ENCODE measurements at regions not wholly inside any gene's neighbourhood (a gene's known extent, or its start where the extent isn't known, plus 50 kb on each side); places are given as distances from the start of the nearest gene placed in this dataset.
A peak's percentile ranks its signal among the peaks of the same experiment; 100 is the strongest.
"Not testable (repeated sequence)": the region's sequence is repeated elsewhere in the genome, so short reads cannot be mapped to it uniquely, and the experiment has no call there.

GRCh38 chr2:55124682-55125081 is 74.4 kb upstream of the RTN4 start:
- DNase-seq: not testable (repeated sequence)

DNA sequence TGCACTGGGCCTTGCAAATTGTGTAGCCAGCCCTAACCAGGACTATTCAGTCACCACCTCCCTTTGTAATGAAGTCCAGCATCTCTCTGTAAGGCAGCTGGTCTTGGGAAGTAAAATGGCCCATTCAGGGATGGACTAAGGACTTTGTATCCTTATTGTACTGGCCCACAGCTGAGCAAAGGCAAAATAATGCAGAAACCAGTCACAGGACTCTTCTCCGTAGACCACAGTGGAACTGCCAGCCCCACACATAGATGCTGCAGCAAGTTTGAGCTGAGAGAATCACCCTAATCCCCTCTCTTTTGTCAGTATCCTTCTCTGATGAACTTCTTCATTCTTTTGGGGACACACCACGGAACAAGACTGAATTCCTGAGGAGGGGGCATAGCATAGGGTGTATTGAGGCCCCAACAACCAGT is 73.6 kb upstream of the RTN4 start:
- DNase-seq: no peak

DNA sequence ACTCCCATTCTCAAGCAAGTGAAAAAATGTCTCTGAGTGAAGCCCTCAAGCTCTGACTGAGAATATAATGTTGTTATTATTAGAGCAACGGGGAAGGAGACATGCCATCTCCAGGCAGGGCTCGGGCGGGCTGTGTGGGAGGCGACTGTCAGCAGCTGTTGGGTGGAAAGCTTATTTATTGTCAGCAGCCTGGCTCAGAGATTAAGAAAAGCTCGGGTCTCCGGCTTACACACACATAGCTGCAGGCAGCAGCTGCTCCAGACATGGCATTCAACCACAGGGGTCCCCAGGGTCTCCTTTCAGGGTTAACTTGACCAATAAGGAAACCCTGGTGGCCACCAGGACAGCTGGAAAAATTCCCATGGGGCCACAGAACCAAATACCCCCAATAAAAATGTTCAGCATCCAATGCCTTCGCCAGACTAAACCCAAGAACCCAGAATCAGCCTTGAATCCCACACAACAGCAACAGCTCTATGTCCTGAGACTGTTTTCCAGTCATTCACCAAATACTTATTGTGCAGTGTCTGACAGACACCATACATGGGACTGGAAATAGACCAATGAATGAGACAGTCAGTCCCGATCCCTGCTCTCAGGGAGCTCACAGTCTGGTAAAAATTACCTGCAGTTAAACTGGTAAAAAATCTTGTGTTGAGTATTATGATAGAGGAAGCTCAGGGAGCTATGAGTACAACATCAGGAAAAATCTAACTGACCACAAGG is 70.5 kb upstream of the RTN4 start:
- DNase-seq: peak; percentile 61

DNA sequence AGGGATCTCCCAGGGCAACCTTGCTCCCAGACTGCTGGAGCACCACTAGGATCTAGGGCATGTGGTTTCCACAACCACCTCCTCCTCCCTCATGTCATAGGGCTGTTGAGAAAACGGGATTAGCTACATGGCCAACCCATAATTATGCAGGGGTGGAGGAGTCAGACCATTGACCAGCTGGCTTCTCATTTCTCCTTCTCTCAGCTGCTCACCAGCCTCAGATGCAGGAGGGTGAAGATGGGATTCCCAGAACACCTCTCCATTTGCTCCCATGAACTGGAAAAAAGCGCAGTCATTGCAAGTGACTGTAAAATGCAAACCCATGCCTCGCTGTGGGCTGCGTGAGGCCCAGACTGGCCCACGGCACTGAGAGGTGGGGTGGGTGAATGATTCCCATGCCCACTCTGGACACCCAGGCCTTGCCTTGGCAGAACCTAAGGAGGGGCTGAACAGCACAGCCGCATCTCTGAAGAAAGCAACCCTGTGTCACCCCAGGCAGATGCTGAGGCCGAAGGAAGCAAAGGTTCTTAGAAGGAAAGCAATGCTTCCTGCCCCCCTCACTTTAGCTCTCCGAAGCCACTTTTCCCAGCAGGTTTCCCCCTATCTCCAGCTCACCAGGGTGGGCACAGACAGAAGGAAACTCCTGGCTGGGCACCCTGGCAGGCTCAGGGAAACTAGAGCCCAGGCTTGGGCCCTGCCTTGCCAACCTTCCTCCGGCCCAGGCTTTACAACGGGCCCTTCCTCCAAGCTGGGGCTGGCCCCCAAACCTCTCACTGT is 69.6 kb upstream of the RTN4 start:
- no peak for DNase-seq

DNA sequence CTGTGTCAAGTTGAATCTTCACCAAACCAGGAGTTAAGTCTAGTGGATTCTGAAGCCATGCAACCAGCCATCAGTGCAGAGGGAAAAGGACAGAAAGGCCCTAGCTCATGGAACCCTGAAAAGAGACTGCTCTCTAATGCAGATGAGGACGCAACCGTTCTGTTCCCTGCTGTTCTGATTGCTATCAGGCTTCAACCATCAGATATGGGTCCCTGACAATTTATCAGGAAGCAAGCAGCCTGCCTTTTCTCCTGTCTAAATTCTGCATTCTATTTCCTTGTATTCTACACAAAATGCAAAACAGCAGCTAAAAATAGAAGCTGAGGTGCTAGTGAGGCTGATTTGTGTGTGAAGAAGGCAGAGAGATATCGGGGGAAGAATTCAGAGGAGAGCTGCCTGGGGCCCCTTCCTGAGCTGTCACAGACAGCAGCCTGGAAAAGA is 68.4 kb upstream of the RTN4 start:
- no peak for DNase-seq

DNA sequence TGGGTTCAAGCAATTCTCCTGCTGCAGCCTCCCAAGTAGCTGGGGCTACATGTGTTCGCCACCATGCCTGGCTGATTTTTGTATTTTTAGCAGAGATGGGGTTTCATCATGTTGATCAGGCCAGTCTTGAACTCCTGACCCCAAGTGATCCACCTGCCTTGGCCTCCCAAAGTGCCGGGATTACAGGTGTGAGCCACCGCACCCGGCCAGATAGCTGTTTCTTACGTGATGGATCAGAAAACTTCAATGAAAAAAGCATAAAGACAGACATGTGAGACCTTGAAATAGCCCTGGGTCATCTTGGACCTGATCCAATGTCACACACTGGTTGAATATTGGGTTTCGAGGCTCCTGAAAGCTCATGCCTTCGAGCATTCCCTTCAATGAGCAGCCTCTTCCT is 66.7 kb upstream of the RTN4 start:
- no peak for DNase-seq

- DNase-seq: no peak
These were observed 66.3 kb upstream of the RTN4 start for GRCh38 chr2:55116598-55116964.

- DNase-seq: no peak
These were observed 65.7 kb upstream of the RTN4 start for GRCh38 chr2:55115761-55116597.

GRCh38 chr2:55114597-55114996 is 64.3 kb upstream of the RTN4 start:
- DNase-seq: no peak

- DNase-seq: no peak
These were observed 63.8 kb upstream of the RTN4 start for GRCh38 chr2:55114082-55114481.

DNA sequence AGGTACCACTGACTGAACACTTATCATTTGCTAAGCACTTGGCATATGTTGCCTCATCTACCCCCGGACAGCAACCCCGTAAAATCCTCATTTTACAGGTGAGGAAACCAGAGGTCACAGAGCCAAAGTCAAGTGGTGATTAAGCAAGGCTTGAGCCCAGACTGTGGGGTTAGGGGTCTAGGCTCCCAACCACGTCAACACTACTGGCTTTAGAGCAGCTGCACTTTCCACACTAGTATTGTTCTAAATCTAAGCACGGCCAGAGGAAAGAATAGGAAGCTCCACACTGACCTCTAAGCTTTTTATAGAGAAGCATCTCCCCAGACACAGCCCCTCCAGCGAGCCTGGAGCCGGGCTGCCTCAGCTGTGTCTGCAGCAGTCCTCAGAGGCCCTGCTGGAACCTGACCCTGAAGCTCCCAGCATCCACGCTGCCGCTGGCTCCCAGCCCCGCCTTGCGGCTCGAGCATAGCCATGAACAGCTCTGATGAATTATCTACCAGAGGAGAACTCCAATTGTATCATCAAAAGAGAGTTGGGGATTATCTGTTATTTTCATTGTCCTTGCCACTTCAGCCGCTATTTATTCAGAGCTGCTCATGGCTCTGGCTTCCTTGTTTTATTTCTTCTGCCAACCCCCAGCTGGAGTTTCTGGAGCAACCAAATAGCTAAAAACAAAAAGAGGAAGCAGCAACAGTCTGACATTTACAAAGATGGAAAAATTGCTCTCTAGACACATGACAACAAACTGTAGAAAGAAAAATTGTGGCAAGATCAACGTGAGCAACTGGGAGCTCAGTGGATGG is 62.2 kb upstream of the RTN4 start:
- peak; percentile 93 for DNase-seq

DNA sequence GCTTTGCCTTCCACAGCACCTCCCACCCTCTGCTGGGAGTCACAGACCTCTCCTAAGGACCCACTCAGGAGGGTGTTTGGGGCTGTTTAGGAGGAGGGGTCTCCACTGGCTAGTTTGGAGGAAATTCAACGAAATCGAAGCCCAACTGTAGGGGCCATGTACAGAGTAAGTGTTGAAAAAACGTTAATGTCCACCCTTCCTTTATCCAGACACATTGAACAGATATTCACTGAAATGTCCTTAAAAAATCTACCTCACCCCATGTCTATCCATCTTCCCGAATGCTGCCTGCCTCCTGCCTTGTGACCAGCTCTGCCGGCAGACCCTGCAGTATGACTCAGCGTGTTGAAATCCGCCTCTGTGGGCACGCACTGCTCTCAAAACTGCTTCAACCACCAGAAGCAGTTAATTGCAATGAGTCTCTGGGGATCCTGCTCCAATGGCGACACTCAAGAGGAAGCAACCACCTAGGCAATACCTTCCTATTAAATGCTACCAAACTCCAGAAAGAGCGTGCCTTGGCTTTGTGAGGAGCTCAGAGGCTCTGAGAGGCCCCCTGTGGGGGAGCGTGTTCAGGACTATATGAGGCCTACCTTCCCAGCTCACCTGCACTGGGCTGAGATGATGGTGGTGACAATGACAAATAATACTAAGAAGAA is 61.4 kb upstream of the RTN4 start:
- no peak for DNase-seq

- DNase-seq: no peak
These were observed 60.9 kb upstream of the RTN4 start for GRCh38 chr2:55111230-55111569.

DNA sequence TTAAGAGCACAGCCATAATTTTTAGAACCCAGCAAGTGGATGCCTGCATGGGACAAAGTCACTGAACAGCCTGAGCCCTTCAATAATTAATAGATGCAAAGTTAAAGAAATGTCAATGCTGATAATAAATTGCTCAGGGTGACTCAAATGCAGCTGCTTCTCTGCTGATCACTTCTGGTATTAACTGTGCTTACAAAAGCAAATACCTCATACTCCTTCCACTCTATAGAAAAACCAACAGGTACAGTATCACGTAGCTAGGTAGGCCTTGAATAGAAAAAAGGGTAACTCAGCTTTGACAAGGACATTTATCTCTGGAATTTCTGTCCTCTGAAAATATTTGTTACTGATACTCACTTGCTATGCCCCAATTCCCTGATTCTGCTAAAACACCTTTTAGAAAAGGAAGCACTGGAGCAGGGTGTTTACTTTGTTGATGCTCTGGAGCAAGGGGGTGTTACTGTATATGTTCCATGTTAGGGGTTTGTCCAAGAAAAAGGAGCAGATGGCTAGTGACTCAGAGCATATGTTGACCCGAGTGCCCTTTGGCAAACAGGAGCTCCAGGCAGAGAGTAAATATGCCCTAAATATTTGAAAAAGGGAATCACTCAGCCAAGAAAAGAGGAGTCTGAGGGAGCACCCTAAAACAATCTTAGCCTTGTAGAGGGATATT is 59.1 kb upstream of the RTN4 start:
- no peak for DNase-seq

DNA sequence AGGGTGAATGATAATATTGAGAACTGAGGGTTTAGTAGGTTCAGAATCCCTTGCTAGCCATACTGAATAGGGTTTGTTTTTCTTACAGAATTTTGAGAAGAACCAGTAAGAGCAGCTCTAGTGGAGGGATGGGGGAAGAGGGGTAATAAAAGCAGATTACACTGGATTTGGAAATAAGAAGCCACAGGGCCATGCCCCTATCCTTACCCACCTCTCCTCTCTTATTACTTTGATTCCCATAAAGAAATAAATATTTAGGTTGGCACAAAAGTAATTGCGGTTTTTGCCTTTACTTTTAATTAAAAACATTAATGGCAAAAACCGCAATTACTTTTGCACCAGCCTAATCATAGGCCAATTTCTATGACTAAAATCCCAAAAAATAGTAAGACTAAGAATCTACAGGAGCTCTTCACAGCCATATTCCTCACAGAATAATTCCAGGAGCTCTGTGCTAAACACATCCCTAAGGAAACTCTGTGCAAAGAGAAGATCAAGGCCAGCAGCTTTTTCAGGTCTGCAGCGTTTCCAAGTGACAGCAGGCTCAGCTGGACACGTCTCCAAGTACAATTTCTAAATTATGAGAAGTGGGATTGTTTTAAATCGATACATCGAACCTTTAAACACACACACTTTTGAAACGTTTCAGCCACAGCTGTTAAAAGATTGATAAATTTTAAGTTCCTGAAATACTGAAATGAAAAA is 58.4 kb upstream of the RTN4 start:
- DNase-seq: no peak

- DNase-seq: no peak
These were observed 57.2 kb upstream of the RTN4 start for GRCh38 chr2:55107436-55107835.

- DNase-seq: no peak
These were observed 55.9 kb upstream of the RTN4 start for GRCh38 chr2:55106148-55106547.

- no peak for DNase-seq
These were observed 55.2 kb upstream of the RTN4 start for GRCh38 chr2:55105456-55105855.

DNA sequence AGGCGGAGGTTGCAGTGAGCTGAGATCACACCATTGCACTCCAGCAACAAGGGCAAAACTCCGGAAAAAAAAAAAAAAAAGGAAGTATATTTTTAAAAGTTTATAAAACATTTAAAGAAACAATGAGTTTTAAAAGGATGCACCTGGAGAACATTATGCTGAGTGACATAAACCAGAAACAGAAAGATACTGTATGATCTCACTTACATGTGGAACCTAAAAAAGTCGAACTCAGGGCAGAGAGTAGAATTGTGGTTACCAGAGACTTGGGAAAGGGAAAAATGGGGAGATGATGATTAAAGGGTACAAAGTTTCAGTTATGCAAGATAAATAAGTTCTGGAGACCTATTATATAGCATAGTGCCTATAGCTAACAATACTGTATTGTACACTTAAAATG is 52.8 kb upstream of the RTN4 start:
- DNase-seq: no peak

Measured in muscle of arm (tissue), 1 donor.